ENCODE measurements at regions not wholly inside any gene's neighbourhood (a gene's known extent, or its start where the extent isn't known, plus 50 kb on each side); places are given as distances from the start of the nearest gene placed in this dataset.

- no peak for TF ChIP-seq CTCF (IDR thresholded peaks at IDR 0.05; ENCODE audit: low read depth, low read length)
- TF ChIP-seq EZH2phosphoT487 (IDR thresholded peaks at IDR 0.05; ENCODE audit: low read depth): no peak
Measured at GRCh38 chr21:43278359-43278758, 109.6 kb downstream of the CRYAA start.
